ENCODE measurements at regions not wholly inside any gene's neighbourhood (a gene's known extent, or its start where the extent isn't known, plus 50 kb on each side); places are given as distances from the start of the nearest gene placed in this dataset.

- no peak for DNase-seq (ENCODE audit: low read depth, low spot score)
- in situ Hi-C loops (cut with HindIII; ENCODE audit: low pct_unique_long_range_greater_than_20kb, low sequenced_read_pairs) = no loop called here
These were observed 1278.8 kb downstream of the MAT2B start for GRCh38 chr5:164784230-164784629.

- DNase-seq (ENCODE audit: low read depth, low spot score) = no peak
- in situ Hi-C loops (cut with HindIII; ENCODE audit: low pct_unique_long_range_greater_than_20kb, low sequenced_read_pairs) = no loop called here
These were observed 1292.7 kb downstream of the MAT2B start for GRCh38 chr5:164798110-164798509.

- no peak for DNase-seq (ENCODE audit: low read depth, low spot score)
- in situ Hi-C loops (cut with HindIII; ENCODE audit: low pct_unique_long_range_greater_than_20kb, low sequenced_read_pairs) = no loop called here
These were observed 1294.0 kb downstream of the MAT2B start for GRCh38 chr5:164799391-164799790.

- in situ Hi-C loops (cut with HindIII; ENCODE audit: low pct_unique_long_range_greater_than_20kb, low sequenced_read_pairs) = no loop called here
- no peak for DNase-seq (ENCODE audit: low read depth, low spot score)
These were observed 1296.5 kb downstream of the MAT2B start for GRCh38 chr5:164801910-164802309.

- in situ Hi-C loops (cut with HindIII; ENCODE audit: low pct_unique_long_range_greater_than_20kb, low sequenced_read_pairs) = no loop called here
- DNase-seq (ENCODE audit: low read depth, low spot score) = no peak
These were observed 1304.4 kb downstream of the MAT2B start for GRCh38 chr5:164809821-164810220.

GRCh38 chr5:164818445-164818844 is 1313.0 kb downstream of the MAT2B start:
- in situ Hi-C loops (cut with HindIII; ENCODE audit: low pct_unique_long_range_greater_than_20kb, low sequenced_read_pairs) = no loop called here
- no peak for DNase-seq (ENCODE audit: low read depth, low spot score)

GRCh38 chr5:164824671-164825070 is 1319.3 kb downstream of the MAT2B start:
- no peak for DNase-seq (ENCODE audit: low read depth, low spot score)
- in situ Hi-C loops (cut with HindIII; ENCODE audit: low pct_unique_long_range_greater_than_20kb, low sequenced_read_pairs) = no loop called here

- in situ Hi-C loops (cut with HindIII; ENCODE audit: low pct_unique_long_range_greater_than_20kb, low sequenced_read_pairs) = no loop called here
- no peak for DNase-seq (ENCODE audit: low read depth, low spot score)
These were observed 1327.1 kb downstream of the MAT2B start for GRCh38 chr5:164832516-164832915.

GRCh38 chr5:164844348-164844747 is 1338.9 kb downstream of the MAT2B start:
- in situ Hi-C loops (cut with HindIII; ENCODE audit: low pct_unique_long_range_greater_than_20kb, low sequenced_read_pairs) = no loop called here
- DNase-seq (ENCODE audit: low read depth, low spot score) = no peak

GRCh38 chr5:164860896-164861295 is 1355.5 kb downstream of the MAT2B start:
- in situ Hi-C loops (cut with HindIII; ENCODE audit: low pct_unique_long_range_greater_than_20kb, low sequenced_read_pairs) = no loop called here

GRCh38 chr5:164861610-164862009 is 1356.2 kb downstream of the MAT2B start:
- in situ Hi-C loops (cut with HindIII; ENCODE audit: low pct_unique_long_range_greater_than_20kb, low sequenced_read_pairs) = no loop called here
- no peak for DNase-seq (ENCODE audit: low read depth, low spot score)

More at GRCh38 chr5:164860896-164861295, 1355.5 kb downstream of the MAT2B start:
- no peak for DNase-seq (ENCODE audit: low read depth, low spot score)

- in situ Hi-C loops (cut with HindIII; ENCODE audit: low pct_unique_long_range_greater_than_20kb, low sequenced_read_pairs) = no loop called here
- DNase-seq (ENCODE audit: low read depth, low spot score) = no peak
These were observed 1363.3 kb downstream of the MAT2B start for GRCh38 chr5:164868761-164869160.

GRCh38 chr5:164869325-164869724 is 1363.9 kb downstream of the MAT2B start:
- in situ Hi-C loops (cut with HindIII; ENCODE audit: low pct_unique_long_range_greater_than_20kb, low sequenced_read_pairs) = no loop called here
- no peak for DNase-seq (ENCODE audit: low read depth, low spot score)

GRCh38 chr5:164876793-164877192 is 1371.4 kb downstream of the MAT2B start:
- DNase-seq (ENCODE audit: low read depth, low spot score) = no peak
- in situ Hi-C loops (cut with HindIII; ENCODE audit: low pct_unique_long_range_greater_than_20kb, low sequenced_read_pairs) = no loop called here

- DNase-seq (ENCODE audit: low read depth, low spot score) = no peak
- in situ Hi-C loops (cut with HindIII; ENCODE audit: low pct_unique_long_range_greater_than_20kb, low sequenced_read_pairs) = no loop called here
These were observed 1376.0 kb downstream of the MAT2B start for GRCh38 chr5:164881442-164881841.

- DNase-seq (ENCODE audit: low read depth, low spot score) = no peak
- in situ Hi-C loops (cut with HindIII; ENCODE audit: low pct_unique_long_range_greater_than_20kb, low sequenced_read_pairs) = no loop called here
These were observed 1379.8 kb downstream of the MAT2B start for GRCh38 chr5:164885179-164885578.

GRCh38 chr5:164893071-164893470 is 1387.7 kb downstream of the MAT2B start:
- in situ Hi-C loops (cut with HindIII; ENCODE audit: low pct_unique_long_range_greater_than_20kb, low sequenced_read_pairs) = no loop called here
- no peak for DNase-seq (ENCODE audit: low read depth, low spot score)

- DNase-seq (ENCODE audit: low read depth, low spot score) = no peak
- in situ Hi-C loops (cut with HindIII; ENCODE audit: low pct_unique_long_range_greater_than_20kb, low sequenced_read_pairs) = no loop called here
These were observed 1393.3 kb downstream of the MAT2B start for GRCh38 chr5:164898705-164899104.

GRCh38 chr5:164909673-164910072 is 1404.3 kb downstream of the MAT2B start:
- in situ Hi-C loops (cut with HindIII; ENCODE audit: low pct_unique_long_range_greater_than_20kb, low sequenced_read_pairs) = no loop called here
- DNase-seq (ENCODE audit: low read depth, low spot score) = no peak

GRCh38 chr5:164921722-164922121 is 1416.3 kb downstream of the MAT2B start:
- in situ Hi-C loops (cut with HindIII; ENCODE audit: low pct_unique_long_range_greater_than_20kb, low sequenced_read_pairs) = no loop called here
- no peak for DNase-seq (ENCODE audit: low read depth, low spot score)

All from SK-MEL-5 (cell line).